ENCODE measurements at regions not wholly inside any gene's neighbourhood (a gene's known extent, or its start where the extent isn't known, plus 50 kb on each side); places are given as distances from the start of the nearest gene placed in this dataset.

GRCh38 chr9:88726803-88727202, 191.8 kb downstream of the NXNL2 start:
- H3K4me1 ChIP-seq (ENCODE audit: insufficient read depth), result no peaks in the 10 kb centered on the region
- H3K4me3 ChIP-seq, result no peak overlapping the region
- WGBS, 3 donors, result 96 to 99% (median 98%) methylated on average over 2 of the region's 2 CpGs
- intact Hi-C loops (cut with DNase I), result no loop called here
- TF ChIP-seq EP300 (IDR thresholded peaks at IDR 0.05) (no peak), POLR2A (IDR thresholded peaks at IDR 0.05) (no peak), CTCF (IDR thresholded peaks at IDR 0.05) (no peak)
- no peaks in the 10 kb centered on the region for H3K9me3 ChIP-seq
- H3K36me3 ChIP-seq, result no peaks in the 10 kb centered on the region
- DNase-seq, result no peak
- H3K27me3 ChIP-seq, result no peaks in the 10 kb centered on the region
- no peak overlapping the region for H3K27ac ChIP-seq

- DNase-seq, result no peak
Measured at GRCh38 chr9:88730780-88731179, 195.8 kb downstream of the NXNL2 start.

DNA sequence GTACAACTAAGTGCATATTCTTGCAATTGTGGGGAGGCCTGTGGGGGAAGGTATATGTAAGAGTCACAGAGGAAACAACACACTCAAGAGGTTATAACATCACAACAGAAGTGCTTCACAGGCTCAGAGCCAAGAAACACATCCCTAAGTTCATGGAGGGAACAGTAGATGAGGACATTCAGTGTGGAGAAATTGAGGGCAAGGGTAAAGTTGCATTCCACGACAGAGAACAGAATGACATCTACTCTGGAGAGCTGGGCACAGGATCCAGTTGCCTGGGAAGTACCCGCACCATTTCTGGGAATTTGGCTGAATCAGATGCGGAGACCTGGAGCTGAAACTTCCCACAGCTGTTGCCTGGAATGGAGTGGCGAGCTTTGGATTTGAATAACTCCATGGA, 197.2 kb downstream of the NXNL2 start:
- intact Hi-C loops (cut with DNase I), result no loop called here
- DNase-seq, result no peak
- Histone ChIP-seq H3K4me1 (ENCODE audit: insufficient read depth) (no peaks in the 10 kb centered on the region), H3K27me3 (no peaks in the 10 kb centered on the region), H3K36me3 (no peaks in the 10 kb centered on the region), H3K27ac (no peak overlapping the region), H3K9me3 (no peaks in the 10 kb centered on the region), H3K4me3 (no peak overlapping the region)
- 76 to 81% (median 78%) methylated on average over 4 of the region's 4 CpGs for WGBS, 3 donors
- TF ChIP-seq EP300 (IDR thresholded peaks at IDR 0.05) (no peak), CTCF (IDR thresholded peaks at IDR 0.05) (no peak), POLR2A (IDR thresholded peaks at IDR 0.05) (no peak)

More at GRCh38 chr9:88730780-88731179, 195.8 kb downstream of the NXNL2 start:
- intact Hi-C loops (cut with DNase I), result no loop called here
- no peak overlapping the region for H3K27ac ChIP-seq
- no peaks in the 10 kb centered on the region for H3K27me3 ChIP-seq
- no peaks in the 10 kb centered on the region for H3K9me3 ChIP-seq
- no peak for TF ChIP-seq POLR2A (IDR thresholded peaks at IDR 0.05)
- no peak for TF ChIP-seq CTCF (IDR thresholded peaks at IDR 0.05)
- TF ChIP-seq EP300 (IDR thresholded peaks at IDR 0.05), result no peak
- no peaks in the 10 kb centered on the region for H3K36me3 ChIP-seq
- WGBS, 3 donors, result 88 to 95% (median 91%) methylated on average over 1 of the region's 1 CpG
- no peak overlapping the region for H3K4me3 ChIP-seq
- H3K4me1 ChIP-seq (ENCODE audit: insufficient read depth), result no peaks in the 10 kb centered on the region

GRCh38 chr9:88733651-88734421, 198.9 kb downstream of the NXNL2 start:
- Histone ChIP-seq H3K4me3 (no peak overlapping the region), H3K4me1 (ENCODE audit: insufficient read depth) (no peaks in the 10 kb centered on the region), H3K9me3 (no peaks in the 10 kb centered on the region), H3K36me3 (no peaks in the 10 kb centered on the region), H3K27me3 (no peaks in the 10 kb centered on the region), H3K27ac (no peak overlapping the region)
- DNase-seq, result no peak
- TF ChIP-seq CTCF (IDR thresholded peaks at IDR 0.05), result no peak
- 47 to 54% (median 49%) methylated on average over 8 of the region's 8 CpGs for WGBS, 3 donors
- intact Hi-C loops (cut with DNase I), result no loop called here

All from ovary (tissue), 7 donors.